Liver (tissue), 8 donors: ENCODE measurements at regions not wholly inside any gene's neighbourhood (a gene's known extent, or its start where the extent isn't known, plus 50 kb on each side); places are given as distances from the start of the nearest gene placed in this dataset.

Experiments used
- DNase-seq: peaks from one replicate; pipeline ENCODE4 v3.0.0-alpha.2; 2017; ENCODE audit warnings: low spot score
- H3K27ac ChIP-seq, 2 donors: one replicate each; pipeline ENCODE4 v1.7.0; 2013; ENCODE audit warnings: inconsistent platforms in 2 of 2, low read length in 2 of 2, control low read depth in 1 of 2, low read depth in 1 of 2, mild to moderate bottlenecking in 1 of 2
- H3K27me3 ChIP-seq, 4 donors: one replicate each; pipeline versions ENCODE4 v1.6.1 to v1.7.0; 2013; ENCODE audit warnings: low read length in 3 of 4, inconsistent platforms in 1 of 4, mild to moderate bottlenecking in 1 of 4, moderate library complexity in 1 of 4; ENCODE audit not compliant: control insufficient read depth in 4 of 4, insufficient read depth in 4 of 4
- H3K36me3 ChIP-seq, 4 donors: one replicate each; pipeline versions ENCODE4 v1.6.1 to v1.7.0; 2013; ENCODE audit warnings: low read length in 3 of 4, mild to moderate bottlenecking in 3 of 4, low read depth in 1 of 4, moderate library complexity in 1 of 4; ENCODE audit not compliant: control insufficient read depth in 4 of 4, insufficient read depth in 3 of 4
- H3K4me1 ChIP-seq, 4 donors: one replicate each; pipeline versions ENCODE4 v1.6.1 to v1.7.0; 2013; ENCODE audit warnings: low read length in 3 of 4, mild to moderate bottlenecking in 3 of 4, moderate library complexity in 1 of 4; ENCODE audit not compliant: control insufficient read depth in 4 of 4, insufficient read depth in 4 of 4
- H3K4me3 ChIP-seq, 3 donors: one replicate each; pipeline versions ENCODE4 v1.6.1 to v1.7.0; 2013; ENCODE audit warnings: low read length in 3 of 3, control low read depth in 1 of 3, low read depth in 1 of 3, mild to moderate bottlenecking in 1 of 3
- H3K9ac ChIP-seq, 2 donors: one replicate each; pipeline ENCODE4 v1.7.0; 2013; ENCODE audit warnings: low read length in 2 of 2, mild to moderate bottlenecking in 2 of 2, moderate library complexity in 2 of 2, control low read depth in 1 of 2, low read depth in 1 of 2
- H3K9me3 ChIP-seq, 4 donors: one replicate each; pipeline versions ENCODE4 v1.6.1 to v1.7.0; 2013; ENCODE audit warnings: low read length in 3 of 4; ENCODE audit not compliant: control insufficient read depth in 4 of 4
- ATF3 ChIP-seq: IDR thresholded peaks from 2 replicates; pipeline ENCODE4 v1.6.1; 2016; ENCODE audit warnings: antibody characterized with exemption
- CTCF ChIP-seq: fragments of 150-350 bp; IDR thresholded peaks from 2 replicates; pipeline ENCODE4 v1.5.1; 2017; ENCODE audit warnings: improper control_type of control experiment, low read depth, low read length; ENCODE audit not compliant: missing input control
- EGR1 ChIP-seq, 2 donors: IDR thresholded peaks; 2 replicates each; pipeline ENCODE4 v1.6.1; 2016 to 2018; ENCODE audit warnings: antibody characterized with exemption in 2 of 2, low read depth in 2 of 2
- FOXA1 ChIP-seq: IDR thresholded peaks from 2 replicates; pipeline ENCODE4 v1.6.1; 2016; ENCODE audit warnings: antibody characterized with exemption
- FOXA2 ChIP-seq: IDR thresholded peaks from 2 replicates; pipeline ENCODE4 v1.6.1; 2016; ENCODE audit warnings: antibody characterized with exemption
- GABPA ChIP-seq, 2 donors: IDR thresholded peaks in 1 of 2; conservative IDR thresholded peaks in 1 of 2; 2 replicates each; pipeline ENCODE4 v1.6.1; 2016; ENCODE audit warnings: antibody characterized with exemption in 2 of 2, mild to moderate bottlenecking in 1 of 2, moderate library complexity in 1 of 2
- HNF4A ChIP-seq, 2 donors: conservative IDR thresholded peaks; 2 replicates each; pipeline ENCODE4 v1.6.1; 2016; ENCODE audit warnings: antibody characterized with exemption in 2 of 2, mild to moderate bottlenecking in 2 of 2
- JUND ChIP-seq, 2 donors: IDR thresholded peaks; 2 replicates each; pipeline ENCODE4 v1.6.1; 2016; ENCODE audit warnings: antibody characterized with exemption in 2 of 2
- MAX ChIP-seq: IDR thresholded peaks from 2 replicates; pipeline ENCODE4 v1.6.1; 2016; ENCODE audit warnings: antibody characterized with exemption
- NR2F2 ChIP-seq: IDR thresholded peaks from 2 replicates; pipeline ENCODE4 v1.6.1; 2016; ENCODE audit warnings: antibody characterized with exemption
- RAD21 ChIP-seq, 2 donors: IDR thresholded peaks; 2 replicates each; pipeline ENCODE4 v1.6.1; 2016; ENCODE audit warnings: antibody characterized with exemption in 2 of 2, mild to moderate bottlenecking in 2 of 2
- SP1 ChIP-seq: IDR thresholded peaks from 2 replicates; pipeline ENCODE4 v1.6.1; 2018; ENCODE audit warnings: antibody characterized with exemption, mild to moderate bottlenecking
- TAF1 ChIP-seq: conservative IDR thresholded peaks from 2 replicates; pipeline ENCODE4 v1.6.1; 2016; ENCODE audit warnings: antibody characterized with exemption, mild to moderate bottlenecking
- YY1 ChIP-seq: IDR thresholded peaks from 2 replicates; pipeline ENCODE4 v1.6.1; 2016; ENCODE audit warnings: antibody characterized with exemption, mild to moderate bottlenecking
- ZBTB33 ChIP-seq: IDR thresholded peaks from 2 replicates; pipeline ENCODE4 v1.6.1; 2016; ENCODE audit warnings: antibody characterized with exemption
- WGBS: extraction: QIAGEN DNeasy Blood & Tissue Kit; methylation state at CpG from one replicate; pipeline ENCODE4 v1.1.7; 2013; 5-methylcytosine and 5-hydroxymethylcytosine counted together
- TF ChIP-seq, protein P1 (sequence below): IDR thresholded peaks from 2 replicates; pipeline ENCODE4 v1.6.1; 2016; ENCODE audit warnings: antibody characterized with exemption, mild to moderate bottlenecking
- donor health status: healthy.
- donor health status: healthy.
- donor health status: healthy.
- donor health status: healthy.
- donor health status: healthy.

DNA sequence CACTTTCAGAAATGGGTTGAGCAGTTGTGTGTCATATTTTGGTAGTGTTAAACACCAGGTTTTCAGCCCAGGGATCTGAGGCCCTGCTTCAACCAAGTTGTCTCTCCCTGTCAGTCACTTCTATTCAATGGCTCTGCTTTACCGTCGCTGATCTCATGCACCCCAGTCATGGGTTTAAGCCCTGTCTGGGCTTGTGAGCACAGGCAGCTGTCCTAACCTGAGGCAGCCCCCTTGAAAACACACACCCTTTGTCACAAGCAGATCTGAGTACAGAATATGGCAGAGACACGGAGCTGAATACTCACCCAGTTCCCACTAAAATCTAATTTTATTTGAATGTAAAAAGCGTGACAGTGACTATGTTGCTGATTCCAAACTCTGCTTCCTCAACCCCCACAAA is 110.6 kb upstream of the GLI3 start:
- Histone ChIP-seq H3K27me3 (no peaks in the 10 kb centered on the region), H3K4me1 (no peaks in the 10 kb centered on the region), H3K9me3 (no peaks in the 10 kb centered on the region), H3K4me3 (no peak overlapping the region), H3K27ac (no peak overlapping the region), H3K9ac (no peak overlapping the region), H3K36me3 (no peaks in the 10 kb centered on the region)
- no peak for DNase-seq
- TF ChIP-seq JUND (IDR thresholded peaks at IDR 0.05) (no peak), RAD21 (IDR thresholded peaks at IDR 0.05) (no peak), NR2F2 (no peak), ZBTB33 (no peak), EGR1 (IDR thresholded peaks at IDR 0.05; ENCODE audit: low read depth in 2 of 2) (no peak), SP1 (no peak), MAX (no peak), CTCF (no peak), ATF3 (no peak), YY1 (no peak), HNF4A (conservative IDR thresholded peaks at IDR 0.05) (no peak), FOXA1 (no peak), FOXA2 (no peak), GABPA (IDR thresholded peaks at IDR 0.05 in 1 of 2, conservative IDR thresholded peaks at IDR 0.05 in 1 of 2) (no peak)
- TF ChIP-seq, protein P1, sequence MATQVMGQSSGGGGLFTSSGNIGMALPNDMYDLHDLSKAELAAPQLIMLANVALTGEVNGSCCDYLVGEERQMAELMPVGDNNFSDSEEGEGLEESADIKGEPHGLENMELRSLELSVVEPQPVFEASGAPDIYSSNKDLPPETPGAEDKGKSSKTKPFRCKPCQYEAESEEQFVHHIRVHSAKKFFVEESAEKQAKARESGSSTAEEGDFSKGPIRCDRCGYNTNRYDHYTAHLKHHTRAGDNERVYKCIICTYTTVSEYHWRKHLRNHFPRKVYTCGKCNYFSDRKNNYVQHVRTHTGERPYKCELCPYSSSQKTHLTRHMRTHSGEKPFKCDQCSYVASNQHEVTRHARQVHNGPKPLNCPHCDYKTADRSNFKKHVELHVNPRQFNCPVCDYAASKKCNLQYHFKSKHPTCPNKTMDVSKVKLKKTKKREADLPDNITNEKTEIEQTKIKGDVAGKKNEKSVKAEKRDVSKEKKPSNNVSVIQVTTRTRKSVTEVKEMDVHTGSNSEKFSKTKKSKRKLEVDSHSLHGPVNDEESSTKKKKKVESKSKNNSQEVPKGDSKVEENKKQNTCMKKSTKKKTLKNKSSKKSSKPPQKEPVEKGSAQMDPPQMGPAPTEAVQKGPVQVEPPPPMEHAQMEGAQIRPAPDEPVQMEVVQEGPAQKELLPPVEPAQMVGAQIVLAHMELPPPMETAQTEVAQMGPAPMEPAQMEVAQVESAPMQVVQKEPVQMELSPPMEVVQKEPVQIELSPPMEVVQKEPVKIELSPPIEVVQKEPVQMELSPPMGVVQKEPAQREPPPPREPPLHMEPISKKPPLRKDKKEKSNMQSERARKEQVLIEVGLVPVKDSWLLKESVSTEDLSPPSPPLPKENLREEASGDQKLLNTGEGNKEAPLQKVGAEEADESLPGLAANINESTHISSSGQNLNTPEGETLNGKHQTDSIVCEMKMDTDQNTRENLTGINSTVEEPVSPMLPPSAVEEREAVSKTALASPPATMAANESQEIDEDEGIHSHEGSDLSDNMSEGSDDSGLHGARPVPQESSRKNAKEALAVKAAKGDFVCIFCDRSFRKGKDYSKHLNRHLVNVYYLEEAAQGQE, result no peak
- WGBS, result 82% methylated on average over 4 of the region's 4 CpGs

DNA sequence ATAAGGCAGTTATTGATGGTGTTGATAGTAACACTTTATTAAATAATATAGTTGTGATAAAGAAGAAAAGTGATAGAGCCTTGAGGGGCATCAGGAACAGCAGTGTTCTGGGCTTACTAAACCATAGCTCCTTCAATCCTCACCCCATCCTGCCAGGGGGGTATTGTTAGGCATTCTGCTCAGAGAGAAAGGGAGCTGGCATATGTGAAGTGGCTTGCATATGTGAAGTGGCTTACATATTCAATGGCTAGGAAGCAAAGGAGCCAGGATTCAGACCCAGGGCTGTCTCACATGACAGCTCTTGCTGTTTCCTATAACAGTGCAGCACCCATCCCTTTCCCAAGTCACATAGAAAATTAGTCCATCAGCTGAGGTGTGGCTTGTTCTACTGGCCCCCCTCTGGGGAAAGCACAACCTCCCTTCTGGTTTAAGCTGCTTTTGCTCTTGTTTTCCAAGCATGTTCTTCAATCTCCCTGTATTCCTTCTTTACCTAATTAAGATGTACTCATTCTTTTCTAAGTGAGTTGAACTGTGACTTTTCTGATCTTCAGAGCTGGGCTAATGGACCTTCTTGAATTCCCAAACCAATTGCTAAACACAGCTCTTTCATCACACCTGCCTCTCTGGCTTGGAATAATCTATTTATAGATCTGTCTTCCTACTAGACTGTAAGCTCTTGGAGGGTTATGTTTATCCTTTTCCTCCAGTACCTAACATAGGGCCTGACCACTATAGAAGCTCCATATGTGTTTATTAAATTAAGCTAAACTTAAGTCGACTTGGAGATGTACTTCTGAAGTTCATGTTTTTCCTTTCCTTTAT is 108.7 kb upstream of the GLI3 start:
- WGBS, result 59% methylated on average over 1 of the region's 1 CpG
- Histone ChIP-seq H3K4me1 (no peaks in the 10 kb centered on the region), H3K9me3 (no peaks in the 10 kb centered on the region), H3K9ac (no peak overlapping the region), H3K27me3 (no peaks in the 10 kb centered on the region), H3K27ac (no peak overlapping the region), H3K36me3 (no peaks in the 10 kb centered on the region), H3K4me3 (no peak overlapping the region)
- no peak for DNase-seq
- TF ChIP-seq FOXA1, result no peak
- no peak for TF ChIP-seq TAF1
- no peak for TF ChIP-seq RAD21 (IDR thresholded peaks at IDR 0.05)
- TF ChIP-seq SP1, result no peak
- no peak for TF ChIP-seq HNF4A (conservative IDR thresholded peaks at IDR 0.05)
- TF ChIP-seq GABPA (IDR thresholded peaks at IDR 0.05 in 1 of 2, conservative IDR thresholded peaks at IDR 0.05 in 1 of 2), result no peak
- TF ChIP-seq, protein P1, result no peak
- no peak for TF ChIP-seq ATF3
- TF ChIP-seq NR2F2, result no peak
